ENCODE measurements at regions not wholly inside any gene's neighbourhood (a gene's known extent, or its start where the extent isn't known, plus 50 kb on each side); places are given as distances from the start of the nearest gene placed in this dataset.

DNA sequence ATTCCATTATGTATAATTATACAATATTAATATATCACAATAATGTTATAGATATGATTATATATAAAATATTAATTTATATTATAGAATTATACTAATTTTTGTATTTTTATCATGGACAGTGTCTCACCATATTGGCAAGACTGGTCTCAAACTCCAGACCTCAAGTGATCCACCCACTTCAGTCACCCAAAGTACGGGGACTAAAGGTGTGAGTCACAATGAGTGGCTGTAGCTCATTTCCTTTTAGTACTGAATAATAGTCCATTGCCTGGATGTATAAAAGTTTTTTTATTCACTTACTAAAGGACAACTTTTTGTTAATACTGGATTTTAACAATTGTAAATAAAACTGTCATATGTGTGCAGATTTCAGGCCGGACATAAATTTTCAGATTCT lies 417.6 kb upstream of the LINC00305 start:
- Histone ChIP-seq H2AFZ (ENCODE audit: low read length) (no peak overlapping the region), H4K91ac (ENCODE audit: insufficient read length, low read depth, low read length) (no peak overlapping the region), H4K8ac (replicated peaks; ENCODE audit: insufficient read length, low read depth, low read length) (no peak overlapping the region), H3K14ac (ENCODE audit: insufficient read depth, low read length) (no peak overlapping the region), H3K79me1 (ENCODE audit: insufficient read depth, low read depth, low read length, poor library complexity, severe bottlenecking) (no peaks in the 10 kb centered on the region), H3K4me1 (ENCODE audit: insufficient read depth, low read length) (no peaks in the 10 kb centered on the region), H2BK120ac (ENCODE audit: low read depth, low read length, poor library complexity, severe bottlenecking) (no peak overlapping the region), H4K5ac (ENCODE audit: insufficient read length, low read depth, low read length) (no peak overlapping the region), H3K79me2 (ENCODE audit: insufficient read depth, low read length) (no peaks in the 10 kb centered on the region), H2BK15ac (ENCODE audit: low read depth, low read length) (no peak overlapping the region), H2BK20ac (ENCODE audit: low read depth, low read length, poor library complexity, severe bottlenecking) (no peak overlapping the region), H3K27me3 (ENCODE audit: insufficient read depth, low read length) (no peaks in the 10 kb centered on the region), H3K9me3 (ENCODE audit: control insufficient read depth, low read depth, low read length) (no peaks in the 10 kb centered on the region), H3K23ac (ENCODE audit: insufficient read length, low read depth, low read length) (no peak overlapping the region), H3K23me2 (ENCODE audit: insufficient read length, low read depth, low read length, poor library complexity, severe bottlenecking) (no peaks in the 10 kb centered on the region), H2AK5ac (ENCODE audit: insufficient read length, low read length) (no peak overlapping the region), H3K27ac (ENCODE audit: insufficient read length, low read depth, low read length) (no peak overlapping the region), H3K4me2 (ENCODE audit: insufficient read depth, insufficient read length, low read length) (no peak overlapping the region), H2BK5ac (ENCODE audit: insufficient read length, low read length) (no peak overlapping the region), H3K9ac (ENCODE audit: extremely low read depth, insufficient read length, low read length) (no peak overlapping the region), H4K20me1 (ENCODE audit: control insufficient read depth, insufficient read depth, insufficient read length) (no peaks in the 10 kb centered on the region), H3K18ac (ENCODE audit: insufficient read length, low read depth, low read length) (no peak overlapping the region), H3K4ac (ENCODE audit: low read depth, low read length) (no peak overlapping the region), H2BK12ac (ENCODE audit: insufficient read length, low read depth, low read length) (no peak overlapping the region), H3T11ph (ENCODE audit: low read length) (no peak overlapping the region), H3K56ac (ENCODE audit: insufficient read length, low read depth, low read length) (no peak overlapping the region)
- Mint-ChIP-seq H3K27ac (no peak overlapping the region), H3K27me3 (ENCODE audit: low read depth) (no peaks in the 10 kb centered on the region), H3K4me3 (no peak overlapping the region), H3K9me3 (peaks cover 26 to 33% of the 10 kb centered on the region in 2 experiments), H3K4me1 (no peaks in the 10 kb centered on the region), H3K36me3 (ENCODE audit: insufficient read depth in 1 of 3, low read depth in 3 of 3) (peaks cover 0 to 33% (median 15%) of the 10 kb centered on the region in 3 experiments; a peak in 6 of 7 replicates)
- DNase-seq, result no peak
- WGBS (ENCODE audit: extremely low coverage, insufficient read length, low lambda C conversion rate), result no CpG with 5 or more reads among the region's 2 CpGs
- TF ChIP-seq, protein P1, sequence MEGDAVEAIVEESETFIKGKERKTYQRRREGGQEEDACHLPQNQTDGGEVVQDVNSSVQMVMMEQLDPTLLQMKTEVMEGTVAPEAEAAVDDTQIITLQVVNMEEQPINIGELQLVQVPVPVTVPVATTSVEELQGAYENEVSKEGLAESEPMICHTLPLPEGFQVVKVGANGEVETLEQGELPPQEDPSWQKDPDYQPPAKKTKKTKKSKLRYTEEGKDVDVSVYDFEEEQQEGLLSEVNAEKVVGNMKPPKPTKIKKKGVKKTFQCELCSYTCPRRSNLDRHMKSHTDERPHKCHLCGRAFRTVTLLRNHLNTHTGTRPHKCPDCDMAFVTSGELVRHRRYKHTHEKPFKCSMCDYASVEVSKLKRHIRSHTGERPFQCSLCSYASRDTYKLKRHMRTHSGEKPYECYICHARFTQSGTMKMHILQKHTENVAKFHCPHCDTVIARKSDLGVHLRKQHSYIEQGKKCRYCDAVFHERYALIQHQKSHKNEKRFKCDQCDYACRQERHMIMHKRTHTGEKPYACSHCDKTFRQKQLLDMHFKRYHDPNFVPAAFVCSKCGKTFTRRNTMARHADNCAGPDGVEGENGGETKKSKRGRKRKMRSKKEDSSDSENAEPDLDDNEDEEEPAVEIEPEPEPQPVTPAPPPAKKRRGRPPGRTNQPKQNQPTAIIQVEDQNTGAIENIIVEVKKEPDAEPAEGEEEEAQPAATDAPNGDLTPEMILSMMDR (conservative IDR thresholded peaks at IDR 0.05), result no peak
